NB4 (cell line): ENCODE measurements at regions not wholly inside any gene's neighbourhood (a gene's known extent, or its start where the extent isn't known, plus 50 kb on each side); places are given as distances from the start of the nearest gene placed in this dataset.
A peak's percentile ranks its signal among the peaks of the same experiment; 100 is the strongest.

ENCODE experiments used
- DNase-seq: peaks from one replicate; pipeline ENCODE4 v3.0.0; 2010; ENCODE audit warnings: low read depth
- H3K4me3 ChIP-seq: one replicate; pipeline ENCODE4 v1.5.1; 2011; ENCODE audit warnings: mild to moderate bottlenecking, low read depth, low read length, moderate library complexity
- CTCF ChIP-seq: IDR thresholded peaks from one replicate; pipeline ENCODE4 v1.5.1; 2012; ENCODE audit warnings: low read depth, low read length
- MAX ChIP-seq: IDR thresholded peaks from 2 replicates; pipeline ENCODE4 v1.6.1; 2011; ENCODE audit warnings: low read depth, low read length
- MYC ChIP-seq: IDR thresholded peaks from 2 replicates; pipeline ENCODE4 v1.6.1; 2011; ENCODE audit warnings: low read depth, low read length
- POLR2A ChIP-seq: IDR thresholded peaks from 2 replicates; pipeline ENCODE4 v1.6.1; 2011; ENCODE audit warnings: mild to moderate bottlenecking; ENCODE audit not compliant: insufficient read length; ENCODE audit errors: extremely low read depth

- peak overlapping the region; percentile 51 for H3K4me3 ChIP-seq
- DNase-seq = peak; percentile 10
- TF ChIP-seq CTCF (no peak), MYC (no peak), POLR2A (no peak), MAX (no peak)
Measured at GRCh38 chr6:138691595-138692057, 81.9 kb upstream of the CCDC28A start.

GRCh38 chr6:138692058-138692977 is 81.3 kb upstream of the CCDC28A start:
- DNase-seq = peak; percentile 72
- H3K4me3 ChIP-seq = peak overlapping the region; percentile 51
- TF ChIP-seq MYC (no peak; the same call in 1 of the 2 replicates), MAX (no peak), CTCF (peak; percentile 52), POLR2A (peak; percentile 24)

- H3K4me3 ChIP-seq = peak overlapping the region; percentile 50
- peak; percentile 85 for DNase-seq
- TF ChIP-seq MAX (peak; percentile 8; the same call in 1 of the 2 replicates), MYC (no peak), POLR2A (no peak), CTCF (no peak)
Measured at GRCh38 chr6:138692978-138693909, 80.3 kb upstream of the CCDC28A start.

- DNase-seq = no peak
- no peak overlapping the region for H3K4me3 ChIP-seq
- TF ChIP-seq MAX = no peak
- no peak for TF ChIP-seq POLR2A
- TF ChIP-seq CTCF = no peak
- no peak for TF ChIP-seq MYC
Measured at GRCh38 chr6:138695193-138695592, 78.4 kb upstream of the CCDC28A start.

- TF ChIP-seq MYC (no peak), MAX (no peak), CTCF (no peak), POLR2A (no peak)
- H3K4me3 ChIP-seq = no peak overlapping the region
- no peak for DNase-seq
Measured at GRCh38 chr6:138714493-138714892, 59.1 kb upstream of the CCDC28A start.
